GM12878 (cell line): ENCODE measurements at regions not wholly inside any gene's neighbourhood (a gene's known extent, or its start where the extent isn't known, plus 50 kb on each side); places are given as distances from the start of the nearest gene placed in this dataset.

ENCODE experiments used
- ATAC-seq: fragments of 200-7000 bp; cut with Tn5 transposase; 3 replicates; pipeline ENCODE4 v1.9.1; 2020; ENCODE audit warnings: mild to moderate bottlenecking, moderate library complexity
- BruUV-seq: library from RNA; stranded (reverse); fragments of 400-500 nt; replicated peaks from 2 replicates; lab custom pipeline; 2021; lab: Mats Ljungman, UMichigan
- CTCF ChIA-PET: fragments of 300-600 bp; sonication (Branson Sonifier 250); formaldehyde crosslinking; extraction: SDS; loops from one replicate; lab custom pipeline; 2021; ENCODE audit warnings: inconsistent platforms; lab: Yijun Ruan, JAX
- POLR2A ChIA-PET: fragments of 350-600 bp; formaldehyde crosslinking; extraction: SDS; loops from one replicate; lab custom pipeline; 2021; ENCODE audit warnings: inconsistent platforms; lab: Charles Lee
- RAD21 ChIA-PET: fragments of 300-600 bp; sonication (Branson Sonifier 250); formaldehyde crosslinking; loops from one replicate; lab custom pipeline; 2023; ENCODE audit warnings: antibody characterized with exemption; ENCODE audit not compliant: unreplicated experiment; lab: Charles Lee
- SMC1A ChIA-PET: fragments of 300-600 bp; sonication (Branson Sonifier 250); formaldehyde crosslinking; loops from one replicate; lab custom pipeline; 2023; ENCODE audit not compliant: unreplicated experiment, uncharacterized antibody; lab: Charles Lee
- DNase-seq: peaks from one replicate; pipeline ENCODE4 v3.0.0-alpha.2; 2011; ENCODE audit warnings: low read depth, low spot score
- FAIRE-seq: peaks from 3 replicates; lab custom pipeline; 2011; peaks lifted over from hg19 to GRCh38; lab: Jason Lieb, UNC
- H2AFZ ChIP-seq: 2 replicates; pipeline ENCODE4 v1.6.0; 2011; ENCODE audit warnings: low read depth, low read length, control low read depth; ENCODE audit not compliant: control insufficient read depth
- H3K27ac ChIP-seq: 2 replicates; pipeline ENCODE4 v1.5.1; 2011; ENCODE audit warnings: control low read depth; ENCODE audit not compliant: control insufficient read depth, insufficient read depth
- H3K27me3 ChIP-seq, 2 experiments: replicated peaks in 1 of 2; 2 replicates each; pipeline versions ENCODE4 v1.6.0 to v1.6.1; 2011; ENCODE audit warnings: low read length in 1 of 2; ENCODE audit not compliant: control insufficient read depth in 2 of 2, insufficient read depth in 2 of 2
- H3K36me3 ChIP-seq, 2 experiments: 2 replicates each; pipeline ENCODE4 v1.5.1; 2011; ENCODE audit warnings: low read length in 1 of 2; ENCODE audit not compliant: control insufficient read depth in 2 of 2, insufficient read depth in 2 of 2
- H3K4me1 ChIP-seq: 2 replicates; pipeline ENCODE4 v1.6.1; 2011; ENCODE audit warnings: mild to moderate bottlenecking, low read length, moderate library complexity, mixed read lengths; ENCODE audit not compliant: control insufficient read depth, insufficient read depth
- H3K4me2 ChIP-seq: 2 replicates; pipeline ENCODE4 v1.6.0; 2011; ENCODE audit warnings: control low read depth; ENCODE audit not compliant: control insufficient read depth, insufficient read depth
- H3K4me3 ChIP-seq: fragments of 200-600 bp; sonication (generic); 2 replicates; pipeline ENCODE4 v1.5.1; 2016
- H3K79me2 ChIP-seq: 2 replicates; pipeline ENCODE4 v1.6.0; 2011; ENCODE audit warnings: low read length; ENCODE audit not compliant: control insufficient read depth, insufficient read depth
- H3K9ac ChIP-seq: 2 replicates; pipeline ENCODE4 v1.8.0; 2011; ENCODE audit warnings: low read length, control low read depth, mixed read lengths; ENCODE audit not compliant: control insufficient read depth, insufficient read depth
- H3K9me3 ChIP-seq: replicated peaks from 3 replicates; pipeline ENCODE4 v1.5.1; 2011; ENCODE audit warnings: mild to moderate bottlenecking, low read length; ENCODE audit not compliant: control insufficient read depth, insufficient read depth
- H4K20me1 ChIP-seq: 2 replicates; pipeline ENCODE4 v1.6.0; 2011; ENCODE audit not compliant: control insufficient read depth, insufficient read depth
- EGR1 ChIP-seq, 2 experiments: IDR thresholded peaks; 1 replicate in 1 of 2; 2 replicates in 1 of 2; pipeline ENCODE4 v1.6.1; 2011 to 2012; ENCODE audit warnings: low read depth in 2 of 2, low read length in 2 of 2, borderline replicate concordance in 1 of 2, mild to moderate bottlenecking in 1 of 2, moderate library complexity in 1 of 2
- MXI1 ChIP-seq: fragments of 150-350 bp; IDR thresholded peaks from 2 replicates; pipeline ENCODE4 v1.6.1; 2011; ENCODE audit warnings: low read depth, mild to moderate bottlenecking, inconsistent platforms, low read length, improper control_type of control experiment
- POLR2AphosphoS2 ChIP-seq: IDR thresholded peaks from 2 replicates; pipeline ENCODE4 v1.6.1; 2011; ENCODE audit warnings: low read depth, mild to moderate bottlenecking, low read length, improper control_type of control experiment, moderate library complexity
- STAT1 ChIP-seq: fragments of 450-650 bp; conservative IDR thresholded peaks from 2 replicates; pipeline ENCODE4 v1.6.1; 2014; ENCODE audit warnings: antibody characterized with exemption, mild to moderate bottlenecking
- ZNF274 ChIP-seq: IDR thresholded peaks from one replicate; pipeline ENCODE4 v1.8.0; 2011; ENCODE audit not compliant: insufficient read length, insufficient read depth
- WGBS: methylation state at CpG from one replicate; pipeline ENCODE4 v1.1.6; 2016; ENCODE audit warnings: low lambda C conversion rate; ENCODE audit not compliant: insufficient replicate concordance, insufficient coverage; ENCODE audit errors: missing lambda C conversion rate; 5-methylcytosine and 5-hydroxymethylcytosine counted together
- in situ Hi-C: fragments of 300-500 bp; cut with MboI; formaldehyde crosslinking; loops from 9 replicates; pipeline ENCODE4 v1.14.3; 2018; ENCODE audit warnings: mixed read lengths
- intact Hi-C: fragments of 100-400 bp; cut with micrococcal nuclease; formaldehyde crosslinking; loops from one replicate; pipeline ENCODE4 v1.14.2; 2022; ENCODE audit not compliant: unreplicated experiment
- TF ChIP-seq, protein P1 (sequence below): fragments of 450-650 bp; IDR thresholded peaks from 2 replicates; pipeline ENCODE4 v1.6.1; 2014; ENCODE audit warnings: mild to moderate bottlenecking
- TF ChIP-seq, protein P2 (sequence below): IDR thresholded peaks from 2 replicates; pipeline ENCODE4 v1.6.1; 2012; ENCODE audit warnings: mild to moderate bottlenecking, low read depth, low read length
- TF ChIP-seq, protein P3 (sequence below): fragments of 450-650 bp; IDR thresholded peaks from 2 replicates; pipeline ENCODE4 v1.6.1; 2018; ENCODE audit warnings: borderline replicate concordance, mild to moderate bottlenecking; ENCODE audit not compliant: partially characterized antibody

- in situ Hi-C loops, result no loop called here
- BruUV-seq, result no TSS peak
- FAIRE-seq (no peak), DNase-seq (no peak), ATAC-seq (no peak)
- no peak for TF ChIP-seq ZNF274
- TF ChIP-seq MXI1, result no peak
- TF ChIP-seq, protein P1, sequence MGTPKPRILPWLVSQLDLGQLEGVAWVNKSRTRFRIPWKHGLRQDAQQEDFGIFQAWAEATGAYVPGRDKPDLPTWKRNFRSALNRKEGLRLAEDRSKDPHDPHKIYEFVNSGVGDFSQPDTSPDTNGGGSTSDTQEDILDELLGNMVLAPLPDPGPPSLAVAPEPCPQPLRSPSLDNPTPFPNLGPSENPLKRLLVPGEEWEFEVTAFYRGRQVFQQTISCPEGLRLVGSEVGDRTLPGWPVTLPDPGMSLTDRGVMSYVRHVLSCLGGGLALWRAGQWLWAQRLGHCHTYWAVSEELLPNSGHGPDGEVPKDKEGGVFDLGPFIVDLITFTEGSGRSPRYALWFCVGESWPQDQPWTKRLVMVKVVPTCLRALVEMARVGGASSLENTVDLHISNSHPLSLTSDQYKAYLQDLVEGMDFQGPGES, result no peak
- TF ChIP-seq STAT1, result no peak
- no peak for TF ChIP-seq POLR2AphosphoS2
- TF ChIP-seq, protein P2, sequence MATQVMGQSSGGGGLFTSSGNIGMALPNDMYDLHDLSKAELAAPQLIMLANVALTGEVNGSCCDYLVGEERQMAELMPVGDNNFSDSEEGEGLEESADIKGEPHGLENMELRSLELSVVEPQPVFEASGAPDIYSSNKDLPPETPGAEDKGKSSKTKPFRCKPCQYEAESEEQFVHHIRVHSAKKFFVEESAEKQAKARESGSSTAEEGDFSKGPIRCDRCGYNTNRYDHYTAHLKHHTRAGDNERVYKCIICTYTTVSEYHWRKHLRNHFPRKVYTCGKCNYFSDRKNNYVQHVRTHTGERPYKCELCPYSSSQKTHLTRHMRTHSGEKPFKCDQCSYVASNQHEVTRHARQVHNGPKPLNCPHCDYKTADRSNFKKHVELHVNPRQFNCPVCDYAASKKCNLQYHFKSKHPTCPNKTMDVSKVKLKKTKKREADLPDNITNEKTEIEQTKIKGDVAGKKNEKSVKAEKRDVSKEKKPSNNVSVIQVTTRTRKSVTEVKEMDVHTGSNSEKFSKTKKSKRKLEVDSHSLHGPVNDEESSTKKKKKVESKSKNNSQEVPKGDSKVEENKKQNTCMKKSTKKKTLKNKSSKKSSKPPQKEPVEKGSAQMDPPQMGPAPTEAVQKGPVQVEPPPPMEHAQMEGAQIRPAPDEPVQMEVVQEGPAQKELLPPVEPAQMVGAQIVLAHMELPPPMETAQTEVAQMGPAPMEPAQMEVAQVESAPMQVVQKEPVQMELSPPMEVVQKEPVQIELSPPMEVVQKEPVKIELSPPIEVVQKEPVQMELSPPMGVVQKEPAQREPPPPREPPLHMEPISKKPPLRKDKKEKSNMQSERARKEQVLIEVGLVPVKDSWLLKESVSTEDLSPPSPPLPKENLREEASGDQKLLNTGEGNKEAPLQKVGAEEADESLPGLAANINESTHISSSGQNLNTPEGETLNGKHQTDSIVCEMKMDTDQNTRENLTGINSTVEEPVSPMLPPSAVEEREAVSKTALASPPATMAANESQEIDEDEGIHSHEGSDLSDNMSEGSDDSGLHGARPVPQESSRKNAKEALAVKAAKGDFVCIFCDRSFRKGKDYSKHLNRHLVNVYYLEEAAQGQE, result no peak
- TF ChIP-seq, protein P3, sequence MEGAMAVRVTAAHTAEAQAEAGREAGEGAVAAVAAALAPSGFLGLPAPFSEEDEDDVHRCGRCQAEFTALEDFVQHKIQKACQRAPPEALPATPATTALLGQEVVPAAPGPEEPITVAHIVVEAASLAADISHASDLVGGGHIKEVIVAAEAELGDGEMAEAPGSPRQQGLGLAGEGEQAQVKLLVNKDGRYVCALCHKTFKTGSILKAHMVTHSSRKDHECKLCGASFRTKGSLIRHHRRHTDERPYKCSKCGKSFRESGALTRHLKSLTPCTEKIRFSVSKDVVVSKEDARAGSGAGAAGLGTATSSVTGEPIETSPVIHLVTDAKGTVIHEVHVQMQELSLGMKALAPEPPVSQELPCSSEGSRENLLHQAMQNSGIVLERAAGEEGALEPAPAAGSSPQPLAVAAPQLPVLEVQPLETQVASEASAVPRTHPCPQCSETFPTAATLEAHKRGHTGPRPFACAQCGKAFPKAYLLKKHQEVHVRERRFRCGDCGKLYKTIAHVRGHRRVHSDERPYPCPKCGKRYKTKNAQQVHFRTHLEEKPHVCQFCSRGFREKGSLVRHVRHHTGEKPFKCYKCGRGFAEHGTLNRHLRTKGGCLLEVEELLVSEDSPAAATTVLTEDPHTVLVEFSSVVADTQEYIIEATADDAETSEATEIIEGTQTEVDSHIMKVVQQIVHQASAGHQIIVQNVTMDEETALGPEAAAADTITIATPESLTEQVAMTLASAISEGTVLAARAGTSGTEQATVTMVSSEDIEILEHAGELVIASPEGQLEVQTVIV, result no peak
- no peak for TF ChIP-seq EGR1 (IDR thresholded peaks at IDR 0.05; ENCODE audit: borderline replicate concordance in 1 of 2, low read depth in 2 of 2, low read length in 2 of 2)
- 0 out of 4 replicates have a peak, but pooled peaks cover 0 to 2% of the 10 kb centered on the region in 2 experiments for H3K27me3 ChIP-seq
- H4K20me1 ChIP-seq, result no peaks in the 10 kb centered on the region
- no peak overlapping the region for H3K4me3 ChIP-seq
- H3K36me3 ChIP-seq, result no peaks in the 10 kb centered on the region
- H3K9me3 ChIP-seq, result no peaks in the 10 kb centered on the region
- intact Hi-C loops, result no loop called here
- ChIA-PET RAD21 (no interaction called here), POLR2A (interaction anchor here (0.6 kb wide), 1 partner anchor 810 kb away, joined by 3 read pairs; no protein-coding TSS in a partner anchor), SMC1A (no interaction called here), CTCF (no interaction called here)
- H3K4me1 ChIP-seq, result no peaks in the 10 kb centered on the region
- H2AFZ ChIP-seq, result no peak overlapping the region
- H3K9ac ChIP-seq, result no peak overlapping the region
- H3K79me2 ChIP-seq, result no peaks in the 10 kb centered on the region
- no peak overlapping the region for H3K27ac ChIP-seq
- 5% methylated on average over 4 of the region's 4 CpGs for WGBS
- no peak overlapping the region for H3K4me2 ChIP-seq
These were observed 96.5 kb upstream of the HS6ST1 start for GRCh38 chr2:128414946-128415778.
